ENCODE measurements at regions not wholly inside any gene's neighbourhood (a gene's known extent, or its start where the extent isn't known, plus 50 kb on each side); places are given as distances from the start of the nearest gene placed in this dataset.

DNA sequence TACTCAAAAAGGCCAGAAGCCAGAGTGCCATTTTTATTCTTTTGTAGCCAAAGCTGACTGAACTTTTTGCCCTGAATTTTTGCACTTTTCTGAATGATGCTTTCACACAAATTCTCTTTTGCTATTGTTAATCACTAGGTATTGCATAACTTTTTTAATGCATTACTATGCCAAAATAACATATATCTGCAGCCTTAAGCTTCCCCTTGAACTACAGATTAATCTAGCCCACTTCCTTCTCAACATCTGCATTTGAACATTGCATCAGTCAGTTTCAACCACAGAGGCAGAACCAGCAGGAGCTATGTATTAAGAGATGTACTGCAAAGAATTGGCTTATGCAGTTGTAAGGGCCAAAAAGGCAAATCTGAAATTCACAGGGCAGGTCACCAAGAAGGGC is 197.6 kb upstream of the GYPA start:
- TF ChIP-seq, protein P1, sequence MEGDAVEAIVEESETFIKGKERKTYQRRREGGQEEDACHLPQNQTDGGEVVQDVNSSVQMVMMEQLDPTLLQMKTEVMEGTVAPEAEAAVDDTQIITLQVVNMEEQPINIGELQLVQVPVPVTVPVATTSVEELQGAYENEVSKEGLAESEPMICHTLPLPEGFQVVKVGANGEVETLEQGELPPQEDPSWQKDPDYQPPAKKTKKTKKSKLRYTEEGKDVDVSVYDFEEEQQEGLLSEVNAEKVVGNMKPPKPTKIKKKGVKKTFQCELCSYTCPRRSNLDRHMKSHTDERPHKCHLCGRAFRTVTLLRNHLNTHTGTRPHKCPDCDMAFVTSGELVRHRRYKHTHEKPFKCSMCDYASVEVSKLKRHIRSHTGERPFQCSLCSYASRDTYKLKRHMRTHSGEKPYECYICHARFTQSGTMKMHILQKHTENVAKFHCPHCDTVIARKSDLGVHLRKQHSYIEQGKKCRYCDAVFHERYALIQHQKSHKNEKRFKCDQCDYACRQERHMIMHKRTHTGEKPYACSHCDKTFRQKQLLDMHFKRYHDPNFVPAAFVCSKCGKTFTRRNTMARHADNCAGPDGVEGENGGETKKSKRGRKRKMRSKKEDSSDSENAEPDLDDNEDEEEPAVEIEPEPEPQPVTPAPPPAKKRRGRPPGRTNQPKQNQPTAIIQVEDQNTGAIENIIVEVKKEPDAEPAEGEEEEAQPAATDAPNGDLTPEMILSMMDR (IDR thresholded peaks at IDR 0.05): no peak
- no peak for TF ChIP-seq EZH2 (IDR thresholded peaks at IDR 0.05)
- no peak for TF ChIP-seq EZH2phosphoT487 (IDR thresholded peaks at IDR 0.05)
